Uterus (tissue), 2 donors: ENCODE measurements at regions not wholly inside any gene's neighbourhood (a gene's known extent, or its start where the extent isn't known, plus 50 kb on each side); places are given as distances from the start of the nearest gene placed in this dataset.

Experiments used
- POLR2A ChIP-seq, 2 donors: fragments of 450-650 bp; IDR thresholded peaks; one replicate each; pipeline ENCODE4 v1.6.1; 2016; ENCODE audit warnings: antibody characterized with exemption in 2 of 2, mild to moderate bottlenecking in 1 of 2, moderate library complexity in 1 of 2
- TF ChIP-seq, protein P1 (sequence below), 4 experiments: fragments of 200-600 bp in 2 of 4; fragments of 450-650 bp in 2 of 4; sonication (generic) in 2 of 4; IDR thresholded peaks; one replicate each; pipeline ENCODE4 v1.5.1; 2016 to 2019; ENCODE audit warnings: antibody characterized with exemption in 4 of 4, mild to moderate bottlenecking in 2 of 4, moderate library complexity in 1 of 4

DNA sequence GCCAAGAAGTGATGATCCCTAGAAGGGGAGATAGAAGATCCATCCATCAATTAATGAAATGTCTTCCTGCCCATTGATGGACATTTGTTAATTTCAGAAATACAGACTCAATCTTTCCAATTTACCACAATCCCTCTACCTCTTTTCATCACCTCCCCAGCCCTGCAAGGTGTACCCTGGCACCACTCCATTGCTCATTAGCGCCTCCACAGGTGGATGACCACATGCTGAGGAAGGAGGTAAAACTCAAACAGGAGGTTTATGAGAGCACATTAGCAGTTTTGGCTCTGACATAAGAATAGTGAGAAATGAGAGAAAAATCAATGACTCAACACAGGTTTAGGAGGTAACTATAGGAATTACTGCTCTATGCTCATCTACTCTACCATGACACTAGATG, 208.0 kb downstream of the C1D start:
- TF ChIP-seq POLR2A (IDR thresholded peaks at IDR 0.05), result no peak
- TF ChIP-seq, protein P1, sequence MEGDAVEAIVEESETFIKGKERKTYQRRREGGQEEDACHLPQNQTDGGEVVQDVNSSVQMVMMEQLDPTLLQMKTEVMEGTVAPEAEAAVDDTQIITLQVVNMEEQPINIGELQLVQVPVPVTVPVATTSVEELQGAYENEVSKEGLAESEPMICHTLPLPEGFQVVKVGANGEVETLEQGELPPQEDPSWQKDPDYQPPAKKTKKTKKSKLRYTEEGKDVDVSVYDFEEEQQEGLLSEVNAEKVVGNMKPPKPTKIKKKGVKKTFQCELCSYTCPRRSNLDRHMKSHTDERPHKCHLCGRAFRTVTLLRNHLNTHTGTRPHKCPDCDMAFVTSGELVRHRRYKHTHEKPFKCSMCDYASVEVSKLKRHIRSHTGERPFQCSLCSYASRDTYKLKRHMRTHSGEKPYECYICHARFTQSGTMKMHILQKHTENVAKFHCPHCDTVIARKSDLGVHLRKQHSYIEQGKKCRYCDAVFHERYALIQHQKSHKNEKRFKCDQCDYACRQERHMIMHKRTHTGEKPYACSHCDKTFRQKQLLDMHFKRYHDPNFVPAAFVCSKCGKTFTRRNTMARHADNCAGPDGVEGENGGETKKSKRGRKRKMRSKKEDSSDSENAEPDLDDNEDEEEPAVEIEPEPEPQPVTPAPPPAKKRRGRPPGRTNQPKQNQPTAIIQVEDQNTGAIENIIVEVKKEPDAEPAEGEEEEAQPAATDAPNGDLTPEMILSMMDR (IDR thresholded peaks at IDR 0.05), result no peak
